NCI-H2171 treated with DMSO at 0.1 percent for 48 hours (cell line): ENCODE measurements at regions not wholly inside any gene's neighbourhood (a gene's known extent, or its start where the extent isn't known, plus 50 kb on each side); places are given as distances from the start of the nearest gene placed in this dataset.

ENCODE experiments used
- DNase-seq: peaks from one replicate; lab custom pipeline; 2025; lab: John Stamatoyannopoulos, UW

DNA sequence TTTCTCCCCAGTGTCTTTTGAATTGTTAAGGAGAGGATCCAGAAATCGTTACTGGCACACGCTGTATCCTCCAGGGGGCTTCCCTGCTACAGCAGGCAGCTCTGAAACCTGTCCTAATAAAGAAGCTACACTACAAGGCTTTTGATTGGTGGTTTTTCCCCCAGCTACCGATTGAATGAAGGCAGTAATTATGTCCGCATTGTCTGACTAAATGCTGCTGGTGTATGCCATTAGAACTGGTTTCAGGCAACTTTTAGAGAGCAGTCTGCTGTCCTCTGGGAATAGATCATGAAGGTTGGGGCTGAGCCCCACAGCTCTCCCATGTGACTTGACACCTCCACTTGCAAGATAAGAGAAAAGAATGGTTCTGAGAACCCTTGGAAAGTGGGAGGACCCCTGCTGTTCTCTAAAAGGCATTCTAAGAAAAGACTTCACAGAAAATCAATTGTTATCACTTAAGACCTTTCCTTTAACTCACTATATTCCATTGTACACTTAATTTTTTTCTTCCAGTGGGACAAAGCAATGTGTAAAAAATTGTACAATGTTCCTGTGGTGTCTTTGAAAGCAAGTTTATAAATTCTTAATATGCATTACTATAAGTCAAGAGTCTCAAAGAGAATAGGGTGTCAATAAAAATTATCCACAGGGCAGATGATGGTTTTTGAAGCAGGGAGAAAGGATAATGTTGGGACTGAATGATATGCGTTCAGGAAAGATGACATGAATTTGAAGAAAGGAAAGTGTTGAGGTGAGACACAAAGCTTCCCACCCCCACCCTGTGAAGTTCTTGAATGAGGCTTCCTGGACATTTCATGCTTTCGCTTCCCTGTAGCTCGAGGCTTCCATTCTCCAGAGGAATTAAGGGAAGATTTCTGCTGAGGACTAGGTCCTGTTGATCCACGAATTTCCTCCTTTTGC lies 53.0 kb upstream of the DAZL start:
- peak; percentile 58 for DNase-seq

GRCh38 chr3:16658925-16659793 lies 53.9 kb upstream of the DAZL start:
- no peak for DNase-seq

DNA sequence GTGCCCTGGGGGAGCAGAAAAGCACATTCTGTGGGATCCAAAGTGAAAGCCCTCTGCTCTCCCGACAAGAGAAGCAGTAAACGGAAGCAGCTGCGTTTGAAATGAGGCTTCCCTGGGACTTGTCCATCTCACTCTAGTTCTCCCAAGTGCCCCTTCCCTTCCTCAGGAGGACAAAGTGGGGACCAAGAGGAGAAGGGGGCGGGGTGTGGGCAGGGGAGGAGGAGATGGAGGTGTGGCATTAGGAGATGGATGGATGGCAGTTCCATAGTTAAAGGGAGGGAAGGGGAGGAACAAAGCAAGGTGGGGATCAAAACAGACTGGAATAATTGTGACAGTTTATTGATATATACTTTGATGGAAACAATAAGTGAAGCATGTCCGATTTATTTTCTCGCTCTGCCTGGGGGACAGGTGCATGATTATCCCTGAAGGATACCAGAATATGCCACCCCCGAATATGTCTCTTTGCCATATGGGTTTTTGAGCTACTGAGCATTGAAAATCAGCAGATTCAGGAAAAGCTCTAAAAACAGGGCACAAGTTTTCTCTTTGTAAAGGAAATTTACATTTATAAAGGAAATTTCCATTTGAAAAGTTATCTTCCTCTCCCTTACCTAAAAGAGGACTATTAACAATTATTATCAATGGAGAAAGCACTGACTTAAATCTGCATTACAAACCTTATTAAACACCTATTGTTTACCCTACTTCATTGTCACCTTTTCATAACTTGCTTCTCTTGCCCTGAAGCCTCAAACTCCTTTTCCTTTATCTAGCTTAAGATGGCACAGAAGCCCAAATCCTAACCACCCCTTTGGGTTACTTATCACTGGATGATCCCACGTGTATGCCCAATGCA lies 58.9 kb upstream of the DAZL start:
- DNase-seq, result no peak

- no peak for DNase-seq
Measured at GRCh38 chr3:16665282-16665741, 60.1 kb upstream of the DAZL start.

- no peak for DNase-seq
Measured at GRCh38 chr3:16666206-16666605, 61.0 kb upstream of the DAZL start.

GRCh38 chr3:16667633-16668032 lies 62.4 kb upstream of the DAZL start:
- DNase-seq, result no peak

GRCh38 chr3:16668776-16669545 lies 63.7 kb upstream of the DAZL start:
- DNase-seq, result no peak

DNA sequence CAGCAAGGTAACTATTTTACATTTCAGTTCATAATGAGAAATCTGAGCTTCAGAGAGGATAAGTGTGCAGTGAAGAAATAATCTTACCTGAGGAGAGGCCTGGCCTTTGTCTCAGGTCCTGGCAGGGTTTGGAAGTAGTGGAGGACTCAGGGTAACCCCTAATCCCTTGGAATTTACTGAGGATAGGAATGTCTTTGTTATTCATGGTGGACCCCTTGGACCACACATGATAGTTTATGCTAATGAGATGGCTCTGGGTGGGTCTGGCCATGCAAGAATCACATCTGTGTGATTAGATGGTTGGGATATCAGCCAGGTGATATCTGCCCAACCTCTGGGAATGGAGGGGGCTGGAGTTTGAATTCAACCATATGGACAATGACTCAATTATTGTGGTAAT lies 65.0 kb upstream of the DAZL start:
- DNase-seq, result no peak

DNA sequence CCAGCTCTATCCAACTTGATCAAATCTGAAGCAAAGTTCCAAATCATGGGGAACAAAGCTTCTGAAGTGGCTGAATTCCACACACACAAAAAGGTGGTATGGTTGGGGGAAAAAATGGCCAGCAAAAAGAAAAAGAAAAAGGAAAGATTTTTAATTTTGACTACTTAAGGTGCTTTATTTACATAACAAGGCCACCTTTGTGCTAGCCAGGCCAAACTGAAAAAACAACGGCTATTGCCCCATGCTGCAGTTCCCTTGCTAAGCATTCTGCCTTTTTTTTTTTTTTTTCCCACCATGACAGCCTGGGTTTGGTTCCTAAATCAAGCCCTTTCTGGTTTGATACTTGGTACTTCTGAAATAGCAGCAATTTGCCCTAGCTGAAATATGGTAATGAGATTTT lies 66.5 kb upstream of the DAZL start:
- DNase-seq, result no peak

DNA sequence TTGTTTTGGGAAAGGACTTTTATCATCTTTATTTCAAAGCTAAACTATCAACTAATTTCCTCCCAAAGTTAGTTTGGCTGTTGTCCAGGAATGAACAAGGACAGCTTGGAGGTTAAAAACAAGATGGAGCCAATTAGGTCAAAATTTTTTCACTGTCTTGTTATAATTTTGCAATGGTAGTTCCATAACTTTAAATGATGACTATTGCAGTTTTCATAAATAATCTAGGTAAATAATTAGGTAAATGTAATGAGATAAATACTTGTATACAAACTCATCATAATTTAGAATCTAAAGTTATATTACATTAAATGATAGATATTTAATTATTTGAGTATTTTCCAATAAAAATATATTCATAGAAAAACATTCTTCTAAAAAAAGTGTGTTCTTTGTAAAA lies 68.3 kb upstream of the DAZL start:
- no peak for DNase-seq

DNA sequence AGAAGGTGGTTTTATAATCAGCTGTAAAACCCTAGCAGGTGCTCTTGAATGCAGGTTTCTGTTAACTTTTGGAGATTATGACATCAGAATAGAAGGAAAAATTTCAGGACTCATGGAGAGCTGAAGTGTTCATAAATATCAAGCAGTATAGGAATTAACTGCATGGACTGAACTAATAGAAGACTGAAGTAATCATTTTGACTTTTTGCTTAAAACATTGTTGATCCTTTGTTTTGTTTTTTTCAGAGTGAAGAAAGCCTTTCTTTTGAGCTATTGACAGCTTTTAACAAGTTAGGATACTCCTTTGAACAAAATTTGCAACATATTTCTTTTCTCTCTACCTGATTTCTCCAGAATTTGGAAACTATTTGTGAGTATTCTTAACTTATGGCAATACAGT lies 70.6 kb upstream of the DAZL start:
- no peak for DNase-seq

DNA sequence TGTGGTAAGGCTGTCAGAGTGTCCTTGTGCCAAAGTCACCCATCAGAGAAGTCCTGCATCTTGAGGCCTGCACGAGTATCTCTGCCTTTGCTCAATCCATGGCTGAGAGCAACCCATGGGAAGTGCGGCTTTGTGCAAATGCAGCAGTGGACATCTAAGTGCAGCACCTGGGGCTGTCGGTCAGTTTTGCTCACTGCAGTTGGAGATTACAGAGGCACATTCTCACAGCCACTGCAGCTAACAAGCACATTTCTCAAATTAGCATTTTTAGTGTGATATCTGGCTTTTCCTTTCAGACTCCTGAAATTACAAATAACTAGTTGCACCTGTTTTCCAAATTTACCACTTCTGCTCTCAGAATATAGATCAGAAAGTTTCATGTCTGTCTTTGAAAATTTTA lies 81.5 kb upstream of the DAZL start:
- no peak for DNase-seq

- no peak for DNase-seq
Measured at GRCh38 chr3:16687221-16687620, 82.0 kb upstream of the DAZL start.

DNA sequence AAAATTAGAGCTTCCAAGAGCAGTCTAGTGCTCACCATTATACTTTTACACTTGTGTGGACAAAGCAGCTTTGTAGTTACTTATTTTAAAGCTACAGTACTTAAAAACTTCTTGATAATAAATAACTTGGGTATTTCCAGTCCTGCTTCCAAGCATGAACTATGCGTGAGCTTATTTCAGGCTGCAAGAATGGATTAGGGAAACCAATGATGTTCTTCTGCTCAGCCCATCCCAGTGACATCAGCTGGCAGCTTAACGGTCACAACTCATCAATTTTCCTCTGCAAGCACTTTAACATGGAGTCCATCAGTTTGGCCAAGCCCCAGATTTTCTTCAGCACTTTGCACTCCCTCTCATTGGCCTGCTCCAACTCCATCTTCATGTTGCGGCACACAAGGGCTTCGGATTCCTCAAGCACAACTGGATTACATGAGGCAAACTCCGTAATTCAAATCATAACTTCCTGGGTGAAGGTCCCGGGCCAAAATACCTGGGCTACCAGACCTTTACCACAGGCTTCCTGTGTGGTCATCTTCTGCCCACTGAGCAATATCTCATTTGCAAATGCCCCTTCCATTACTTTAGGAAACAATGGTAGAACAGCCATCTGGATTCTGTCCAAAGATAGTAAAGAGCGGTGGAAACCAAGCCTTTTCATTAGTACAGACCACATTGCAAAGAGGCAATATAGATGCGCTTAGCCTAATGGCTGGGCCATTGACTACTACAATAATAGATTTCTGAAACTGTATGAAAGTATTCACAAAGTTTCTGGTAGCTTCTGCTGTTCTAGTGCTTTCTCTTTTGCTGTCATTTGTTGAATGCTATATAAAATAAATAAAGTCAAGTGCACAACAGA lies 87.5 kb upstream of the DAZL start:
- DNase-seq, result no peak

GRCh38 chr3:16693820-16694219 lies 88.6 kb upstream of the DAZL start:
- no peak for DNase-seq

- no peak for DNase-seq
Measured at GRCh38 chr3:16695710-16696109, 90.5 kb upstream of the DAZL start.

GRCh38 chr3:16697443-16698147 lies 92.4 kb upstream of the DAZL start:
- no peak for DNase-seq

- no peak for DNase-seq
Measured at GRCh38 chr3:16700651-16701050, 95.4 kb upstream of the DAZL start.

DNA sequence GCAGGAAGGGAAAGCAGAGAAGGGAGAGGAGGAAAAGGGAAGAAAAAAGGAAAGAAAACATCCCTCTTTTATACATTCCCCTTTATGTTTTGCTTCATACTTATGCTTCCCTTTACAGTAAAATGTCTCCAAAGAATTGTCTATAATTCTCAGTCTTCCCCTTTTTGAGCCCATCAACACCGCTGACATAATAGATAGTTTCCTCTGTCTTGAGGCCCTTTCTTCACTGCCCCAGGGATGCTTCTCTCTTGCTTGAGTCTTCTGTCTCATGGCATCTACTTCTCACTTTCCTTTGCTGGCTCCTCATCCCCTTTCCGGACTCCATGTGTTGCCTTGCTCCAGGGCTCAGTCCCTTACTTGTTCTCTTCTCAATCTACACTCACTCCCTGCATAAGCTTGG lies 99.7 kb upstream of the DAZL start:
- no peak for DNase-seq

DNA sequence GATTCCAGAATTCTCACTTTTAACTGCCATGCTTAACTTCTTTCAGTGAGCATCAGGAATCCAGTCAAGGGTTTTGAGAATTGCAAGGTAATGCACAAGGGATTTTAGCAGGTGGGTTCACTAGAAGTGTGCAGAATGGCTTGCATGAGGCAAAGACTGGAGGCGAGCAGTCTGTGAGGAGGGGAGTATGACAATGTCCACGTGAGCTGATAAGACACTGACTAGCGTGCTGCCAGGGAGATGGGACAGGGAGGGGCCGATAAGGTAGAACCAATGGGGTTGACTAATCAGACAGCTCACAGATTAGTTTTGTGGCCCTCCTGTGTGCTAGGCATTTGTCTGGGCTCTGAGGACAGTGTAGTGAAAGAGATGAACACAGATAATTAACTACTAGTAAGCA lies 102.0 kb upstream of the DAZL start:
- no peak for DNase-seq
